HG03354 (cell line): ENCODE measurements at regions not wholly inside any gene's neighbourhood (a gene's known extent, or its start where the extent isn't known, plus 50 kb on each side); places are given as distances from the start of the nearest gene placed in this dataset.
"Not testable (repeated sequence)": the region's sequence is repeated elsewhere in the genome, so short reads cannot be mapped to it uniquely, and the experiment has no call there.

ENCODE experiments used
- ATAC-seq: cut with Tn5 transposase; IDR thresholded peaks from one replicate; pipeline ENCODE4 v1.9.1; 2021; ENCODE audit warnings: mild to moderate bottlenecking; ENCODE audit not compliant: unreplicated experiment, poor library complexity, severe bottlenecking

GRCh38 chr6:140500849-140501248, 1126.4 kb upstream of the CITED2 start:
- ATAC-seq, result no peak

GRCh38 chr6:140499607-140500006, 1125.2 kb upstream of the CITED2 start:
- ATAC-seq, result no peak

- ATAC-seq, result no peak
Measured at GRCh38 chr6:140494321-140495108, 1120.1 kb upstream of the CITED2 start.

- ATAC-seq, result not testable (repeated sequence)
Measured at GRCh38 chr6:140493470-140493869, 1119.0 kb upstream of the CITED2 start.

- no peak for ATAC-seq
Measured at GRCh38 chr6:140490081-140490480, 1115.6 kb upstream of the CITED2 start.

GRCh38 chr6:140487586-140487985, 1113.1 kb upstream of the CITED2 start:
- no peak for ATAC-seq

- ATAC-seq, result no peak
Measured at GRCh38 chr6:140486450-140487361, 1112.3 kb upstream of the CITED2 start.

GRCh38 chr6:140485740-140486449, 1111.4 kb upstream of the CITED2 start:
- ATAC-seq, result no peak

GRCh38 chr6:140480852-140481251, 1106.4 kb upstream of the CITED2 start:
- ATAC-seq, result no peak

GRCh38 chr6:140478631-140479030, 1104.2 kb upstream of the CITED2 start:
- ATAC-seq, result no peak

GRCh38 chr6:140475086-140475485, 1100.6 kb upstream of the CITED2 start:
- no peak for ATAC-seq

- ATAC-seq, result no peak
Measured at GRCh38 chr6:140464720-140465119, 1090.3 kb upstream of the CITED2 start.

GRCh38 chr6:140463312-140463710, 1088.9 kb upstream of the CITED2 start:
- ATAC-seq, result no peak

- no peak for ATAC-seq
Measured at GRCh38 chr6:140462453-140463311, 1088.2 kb upstream of the CITED2 start.

GRCh38 chr6:140462076-140462452, 1087.6 kb upstream of the CITED2 start:
- no peak for ATAC-seq

GRCh38 chr6:140460267-140460666, 1085.8 kb upstream of the CITED2 start:
- ATAC-seq, result no peak

- no peak for ATAC-seq
Measured at GRCh38 chr6:140459209-140459608, 1084.8 kb upstream of the CITED2 start.

- ATAC-seq, result no peak
Measured at GRCh38 chr6:140446241-140446640, 1071.8 kb upstream of the CITED2 start.

- ATAC-seq, result no peak
Measured at GRCh38 chr6:140445474-140446004, 1071.1 kb upstream of the CITED2 start.
